ENCODE measurements at regions not wholly inside any gene's neighbourhood (a gene's known extent, or its start where the extent isn't known, plus 50 kb on each side); places are given as distances from the start of the nearest gene placed in this dataset.

GRCh38 chr14:76951166-76951565 is 77.3 kb downstream of the IRF2BPL start:
- DNase-seq (ENCODE audit: low spot score in 2 of 2), result no peak
- 31 to 39% methylated on average over 8 of the region's 8 CpGs for WGBS, 2 donors
- intact Hi-C loops (cut with DNase I; ENCODE audit: low total_unique reads), result no loop called here
- no peak for TF ChIP-seq POLR2A (IDR thresholded peaks at IDR 0.05)
- TF ChIP-seq, protein P1, sequence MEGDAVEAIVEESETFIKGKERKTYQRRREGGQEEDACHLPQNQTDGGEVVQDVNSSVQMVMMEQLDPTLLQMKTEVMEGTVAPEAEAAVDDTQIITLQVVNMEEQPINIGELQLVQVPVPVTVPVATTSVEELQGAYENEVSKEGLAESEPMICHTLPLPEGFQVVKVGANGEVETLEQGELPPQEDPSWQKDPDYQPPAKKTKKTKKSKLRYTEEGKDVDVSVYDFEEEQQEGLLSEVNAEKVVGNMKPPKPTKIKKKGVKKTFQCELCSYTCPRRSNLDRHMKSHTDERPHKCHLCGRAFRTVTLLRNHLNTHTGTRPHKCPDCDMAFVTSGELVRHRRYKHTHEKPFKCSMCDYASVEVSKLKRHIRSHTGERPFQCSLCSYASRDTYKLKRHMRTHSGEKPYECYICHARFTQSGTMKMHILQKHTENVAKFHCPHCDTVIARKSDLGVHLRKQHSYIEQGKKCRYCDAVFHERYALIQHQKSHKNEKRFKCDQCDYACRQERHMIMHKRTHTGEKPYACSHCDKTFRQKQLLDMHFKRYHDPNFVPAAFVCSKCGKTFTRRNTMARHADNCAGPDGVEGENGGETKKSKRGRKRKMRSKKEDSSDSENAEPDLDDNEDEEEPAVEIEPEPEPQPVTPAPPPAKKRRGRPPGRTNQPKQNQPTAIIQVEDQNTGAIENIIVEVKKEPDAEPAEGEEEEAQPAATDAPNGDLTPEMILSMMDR (IDR thresholded peaks at IDR 0.05), result no peak
- no peak overlapping the region for H3K4me3 ChIP-seq (ENCODE audit: low read depth, poor library complexity, severe bottlenecking)

DNA sequence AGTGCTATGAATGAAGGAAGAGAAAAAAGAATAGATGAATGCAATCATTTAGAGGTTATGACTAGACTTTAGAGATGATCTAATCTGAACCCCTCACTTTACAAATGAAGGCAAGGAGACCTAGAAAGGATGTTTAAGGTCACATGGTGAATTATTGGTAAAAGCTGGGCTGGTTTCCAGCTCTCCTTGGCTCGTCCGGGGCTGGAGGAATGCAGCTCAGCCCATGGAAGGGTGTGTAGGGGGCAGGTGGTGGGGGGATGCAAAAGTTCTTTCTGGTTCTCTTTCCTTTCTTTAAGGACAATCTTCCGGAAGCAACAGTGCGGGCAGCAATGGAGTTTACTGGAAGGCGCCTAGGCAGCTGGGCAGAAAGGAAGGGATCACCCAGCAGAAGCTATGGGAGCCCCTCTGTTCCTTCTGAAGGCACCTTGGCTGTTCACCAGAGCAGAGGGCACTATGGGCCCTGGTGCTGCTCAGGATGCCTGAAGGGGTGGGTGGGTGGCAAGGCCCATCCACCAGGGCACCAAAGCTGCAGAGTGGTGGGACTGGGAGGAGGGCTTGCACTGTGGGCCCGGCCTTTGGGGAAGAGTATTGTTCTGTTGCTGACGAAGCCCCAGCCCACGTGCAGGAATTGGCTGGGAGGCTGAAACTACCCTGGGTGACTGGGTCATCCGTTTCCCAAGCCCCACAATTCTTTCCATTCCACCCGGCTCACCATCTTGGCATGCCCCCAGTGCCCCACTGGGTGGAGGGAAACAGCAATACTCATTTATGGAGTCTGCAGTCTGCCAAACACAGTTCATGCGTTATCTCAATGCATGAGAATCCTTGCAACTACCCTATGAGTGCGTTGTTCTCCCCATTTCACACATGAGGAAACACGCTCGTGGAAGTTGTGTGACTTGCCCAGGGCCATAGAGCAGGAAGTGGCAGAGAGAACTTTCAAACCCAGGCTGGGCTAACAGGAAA is 78.2 kb downstream of the IRF2BPL start:
- WGBS, 2 donors, result 33 to 35% methylated on average over 14 of the region's 14 CpGs
- H3K4me3 ChIP-seq (ENCODE audit: low read depth, poor library complexity, severe bottlenecking), result no peak overlapping the region
- intact Hi-C loops (cut with DNase I; ENCODE audit: low total_unique reads), result no loop called here
- TF ChIP-seq POLR2A (IDR thresholded peaks at IDR 0.05), result no peak
- TF ChIP-seq, protein P1 (IDR thresholded peaks at IDR 0.05), result no peak
- no peak for DNase-seq (ENCODE audit: low spot score in 2 of 2)

DNA sequence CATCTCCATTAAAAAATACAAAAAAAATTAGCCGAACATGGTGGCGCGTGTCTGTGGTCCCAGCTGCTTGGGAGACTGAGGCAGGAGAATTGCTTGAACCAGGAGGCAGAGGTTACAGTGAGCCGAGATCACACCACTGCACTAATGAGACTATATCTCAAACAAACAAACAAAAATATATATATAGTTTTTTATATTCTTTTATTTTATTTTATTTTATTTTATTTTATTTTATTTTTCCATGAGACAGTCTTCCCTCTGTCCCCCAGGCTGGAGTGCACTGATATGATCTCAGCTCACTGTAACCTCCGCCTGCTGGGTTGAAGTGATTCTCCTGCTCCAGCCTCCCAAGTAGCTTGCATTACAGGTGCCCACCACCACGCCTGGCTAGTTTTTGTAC is 79.5 kb downstream of the IRF2BPL start:
- intact Hi-C loops (cut with DNase I; ENCODE audit: low total_unique reads), result loop anchor here (10.0 kb wide), 1 partner anchor 116 kb away; no protein-coding TSS in a partner anchor
- H3K4me3 ChIP-seq (ENCODE audit: low read depth, poor library complexity, severe bottlenecking), result no peak overlapping the region
- no peak for TF ChIP-seq POLR2A (IDR thresholded peaks at IDR 0.05)
- TF ChIP-seq, protein P1 (IDR thresholded peaks at IDR 0.05), result no peak
- WGBS, 2 donors, result 97% methylated on average over 6 of the region's 6 CpGs
- no peak for DNase-seq (ENCODE audit: low spot score in 2 of 2)

DNA sequence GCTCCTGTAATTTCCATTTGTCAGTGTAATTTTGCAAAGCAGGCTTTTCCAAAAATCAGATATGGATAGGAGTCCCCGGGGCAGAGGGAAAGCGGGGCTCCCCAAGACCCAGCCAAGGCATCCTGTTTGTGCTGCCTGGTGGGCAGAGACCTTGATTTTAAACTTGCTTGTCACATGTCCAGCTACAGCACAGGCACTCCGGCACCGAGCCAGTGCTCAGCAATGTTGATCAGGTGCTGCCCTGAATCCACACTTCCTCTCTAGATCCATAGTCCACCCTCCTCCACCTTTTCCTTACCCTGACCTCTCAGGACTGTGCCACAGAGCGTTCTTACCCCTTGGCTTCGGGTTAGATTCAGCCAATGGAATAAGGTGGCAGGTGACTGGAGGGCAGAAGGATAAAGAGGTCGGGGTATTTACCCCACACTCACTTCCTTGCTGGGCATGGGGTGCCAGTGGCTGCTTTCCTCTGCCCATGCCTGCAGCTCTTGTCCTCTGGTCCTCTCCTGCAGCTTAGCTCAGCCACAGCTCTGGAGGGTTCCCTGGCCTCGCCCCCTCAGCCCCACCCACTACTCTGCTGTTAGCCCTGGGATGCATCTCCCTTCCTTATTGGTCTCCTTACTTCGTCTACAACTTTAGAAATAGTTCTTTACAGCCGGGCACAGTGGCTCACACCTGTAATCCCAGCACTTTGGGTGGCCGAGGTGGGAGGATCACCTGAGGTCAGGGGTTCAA is 80.1 kb downstream of the IRF2BPL start:
- WGBS, 2 donors, result 69% methylated on average over 11 of the region's 11 CpGs
- no peak for DNase-seq (ENCODE audit: low spot score in 2 of 2)
- TF ChIP-seq, protein P1 (IDR thresholded peaks at IDR 0.05), result no peak
- no peak for TF ChIP-seq POLR2A (IDR thresholded peaks at IDR 0.05)
- intact Hi-C loops (cut with DNase I; ENCODE audit: low total_unique reads), result loop anchor here (10.0 kb wide), 1 partner anchor 116 kb away; no protein-coding TSS in a partner anchor
- H3K4me3 ChIP-seq (ENCODE audit: low read depth, poor library complexity, severe bottlenecking), result no peak overlapping the region

DNA sequence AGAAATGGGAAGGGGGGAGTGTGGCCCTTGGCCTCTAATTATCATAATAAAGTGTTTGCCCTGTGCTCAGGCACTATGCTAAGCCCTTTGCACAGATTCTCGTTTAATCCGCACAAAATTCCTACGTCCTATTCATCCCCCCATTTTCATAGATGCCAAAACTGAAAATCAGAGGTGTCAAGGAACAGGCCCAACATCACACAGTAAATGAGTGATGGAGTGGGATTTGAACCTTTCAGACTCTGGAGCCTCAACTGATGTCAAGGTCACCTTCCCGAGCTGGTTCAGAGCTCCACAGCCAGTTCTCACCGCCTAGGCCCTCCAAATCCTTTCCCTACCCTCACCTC is 80.7 kb downstream of the IRF2BPL start:
- 54 to 65% methylated on average over 5 of the region's 5 CpGs for WGBS, 2 donors
- no peak overlapping the region for H3K4me3 ChIP-seq (ENCODE audit: low read depth, poor library complexity, severe bottlenecking)
- no peak for DNase-seq (ENCODE audit: low spot score in 2 of 2)
- intact Hi-C loops (cut with DNase I; ENCODE audit: low total_unique reads), result loop anchor here (10.0 kb wide), 1 partner anchor 117 kb away; no protein-coding TSS in a partner anchor
- TF ChIP-seq POLR2A (IDR thresholded peaks at IDR 0.05), result no peak
- TF ChIP-seq, protein P1 (IDR thresholded peaks at IDR 0.05), result no peak

Data from lower leg skin (tissue), 4 donors.